Panc1 (cell line): ENCODE measurements at regions not wholly inside any gene's neighbourhood (a gene's known extent, or its start where the extent isn't known, plus 50 kb on each side); places are given as distances from the start of the nearest gene placed in this dataset.

Experiments
- POLR2AphosphoS5 ChIP-seq: IDR thresholded peaks from 2 replicates; pipeline ENCODE4 v1.6.1; 2012; ENCODE audit warnings: mild to moderate bottlenecking, low read depth, low read length, moderate library complexity
- TF ChIP-seq, protein P1 (sequence below): fragments of 450-650 bp; IDR thresholded peaks from 2 replicates; pipeline ENCODE4 v1.5.1; 2017; ENCODE audit warnings: mild to moderate bottlenecking
- TF ChIP-seq, protein P2 (sequence below), 2 experiments: IDR thresholded peaks; 2 replicates each; pipeline ENCODE4 v1.6.1; 2011 to 2012; ENCODE audit warnings: low read depth in 2 of 2, control low read depth in 1 of 2, low read length in 1 of 2, mild to moderate bottlenecking in 1 of 2, moderate library complexity in 1 of 2; ENCODE audit not compliant: insufficient read depth in 1 of 2

DNA sequence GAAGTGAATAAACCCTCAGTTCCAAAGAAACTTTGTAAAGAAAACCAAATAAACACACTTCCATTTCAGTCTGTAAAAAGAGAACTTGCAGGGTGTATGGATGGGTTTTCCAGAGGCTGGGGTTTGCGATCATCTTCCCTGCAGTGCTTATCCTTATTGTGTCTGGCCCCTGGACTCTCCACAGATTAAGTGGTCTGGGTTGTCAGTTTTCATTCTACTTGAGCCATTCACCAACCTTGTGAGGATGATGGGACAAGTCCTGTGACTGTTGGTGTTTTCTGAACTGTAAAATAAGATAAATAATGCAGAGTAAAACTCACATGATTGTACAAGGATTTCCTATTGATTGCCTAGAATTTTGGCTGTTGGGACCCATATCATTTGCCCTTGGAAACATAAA lies 166.1 kb upstream of the MOCS2 start:
- no peak for TF ChIP-seq POLR2AphosphoS5
- TF ChIP-seq, protein P1, sequence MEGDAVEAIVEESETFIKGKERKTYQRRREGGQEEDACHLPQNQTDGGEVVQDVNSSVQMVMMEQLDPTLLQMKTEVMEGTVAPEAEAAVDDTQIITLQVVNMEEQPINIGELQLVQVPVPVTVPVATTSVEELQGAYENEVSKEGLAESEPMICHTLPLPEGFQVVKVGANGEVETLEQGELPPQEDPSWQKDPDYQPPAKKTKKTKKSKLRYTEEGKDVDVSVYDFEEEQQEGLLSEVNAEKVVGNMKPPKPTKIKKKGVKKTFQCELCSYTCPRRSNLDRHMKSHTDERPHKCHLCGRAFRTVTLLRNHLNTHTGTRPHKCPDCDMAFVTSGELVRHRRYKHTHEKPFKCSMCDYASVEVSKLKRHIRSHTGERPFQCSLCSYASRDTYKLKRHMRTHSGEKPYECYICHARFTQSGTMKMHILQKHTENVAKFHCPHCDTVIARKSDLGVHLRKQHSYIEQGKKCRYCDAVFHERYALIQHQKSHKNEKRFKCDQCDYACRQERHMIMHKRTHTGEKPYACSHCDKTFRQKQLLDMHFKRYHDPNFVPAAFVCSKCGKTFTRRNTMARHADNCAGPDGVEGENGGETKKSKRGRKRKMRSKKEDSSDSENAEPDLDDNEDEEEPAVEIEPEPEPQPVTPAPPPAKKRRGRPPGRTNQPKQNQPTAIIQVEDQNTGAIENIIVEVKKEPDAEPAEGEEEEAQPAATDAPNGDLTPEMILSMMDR, result no peak
- TF ChIP-seq, protein P2, sequence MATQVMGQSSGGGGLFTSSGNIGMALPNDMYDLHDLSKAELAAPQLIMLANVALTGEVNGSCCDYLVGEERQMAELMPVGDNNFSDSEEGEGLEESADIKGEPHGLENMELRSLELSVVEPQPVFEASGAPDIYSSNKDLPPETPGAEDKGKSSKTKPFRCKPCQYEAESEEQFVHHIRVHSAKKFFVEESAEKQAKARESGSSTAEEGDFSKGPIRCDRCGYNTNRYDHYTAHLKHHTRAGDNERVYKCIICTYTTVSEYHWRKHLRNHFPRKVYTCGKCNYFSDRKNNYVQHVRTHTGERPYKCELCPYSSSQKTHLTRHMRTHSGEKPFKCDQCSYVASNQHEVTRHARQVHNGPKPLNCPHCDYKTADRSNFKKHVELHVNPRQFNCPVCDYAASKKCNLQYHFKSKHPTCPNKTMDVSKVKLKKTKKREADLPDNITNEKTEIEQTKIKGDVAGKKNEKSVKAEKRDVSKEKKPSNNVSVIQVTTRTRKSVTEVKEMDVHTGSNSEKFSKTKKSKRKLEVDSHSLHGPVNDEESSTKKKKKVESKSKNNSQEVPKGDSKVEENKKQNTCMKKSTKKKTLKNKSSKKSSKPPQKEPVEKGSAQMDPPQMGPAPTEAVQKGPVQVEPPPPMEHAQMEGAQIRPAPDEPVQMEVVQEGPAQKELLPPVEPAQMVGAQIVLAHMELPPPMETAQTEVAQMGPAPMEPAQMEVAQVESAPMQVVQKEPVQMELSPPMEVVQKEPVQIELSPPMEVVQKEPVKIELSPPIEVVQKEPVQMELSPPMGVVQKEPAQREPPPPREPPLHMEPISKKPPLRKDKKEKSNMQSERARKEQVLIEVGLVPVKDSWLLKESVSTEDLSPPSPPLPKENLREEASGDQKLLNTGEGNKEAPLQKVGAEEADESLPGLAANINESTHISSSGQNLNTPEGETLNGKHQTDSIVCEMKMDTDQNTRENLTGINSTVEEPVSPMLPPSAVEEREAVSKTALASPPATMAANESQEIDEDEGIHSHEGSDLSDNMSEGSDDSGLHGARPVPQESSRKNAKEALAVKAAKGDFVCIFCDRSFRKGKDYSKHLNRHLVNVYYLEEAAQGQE (IDR thresholded peaks at IDR 0.05; ENCODE audit: insufficient read depth in 1 of 2, low read depth in 2 of 2, low read length in 1 of 2), result no peak
